GM12878 (cell line): ENCODE measurements at regions not wholly inside any gene's neighbourhood (a gene's known extent, or its start where the extent isn't known, plus 50 kb on each side); places are given as distances from the start of the nearest gene placed in this dataset.

Experiments
- ATAC-seq: fragments of 200-7000 bp; cut with Tn5 transposase; 3 replicates; pipeline ENCODE4 v1.9.1; 2020; ENCODE audit warnings: mild to moderate bottlenecking, moderate library complexity
- BruUV-seq: library from RNA; stranded (reverse); fragments of 400-500 nt; replicated peaks from 2 replicates; lab custom pipeline; 2021; lab: Mats Ljungman, UMichigan
- CTCF ChIA-PET: fragments of 300-600 bp; sonication (Branson Sonifier 250); formaldehyde crosslinking; extraction: SDS; loops from one replicate; lab custom pipeline; 2021; ENCODE audit warnings: inconsistent platforms; lab: Yijun Ruan, JAX
- POLR2A ChIA-PET: fragments of 350-600 bp; formaldehyde crosslinking; extraction: SDS; loops from one replicate; lab custom pipeline; 2021; ENCODE audit warnings: inconsistent platforms; lab: Charles Lee
- RAD21 ChIA-PET: fragments of 300-600 bp; sonication (Branson Sonifier 250); formaldehyde crosslinking; loops from one replicate; lab custom pipeline; 2023; ENCODE audit warnings: antibody characterized with exemption; ENCODE audit not compliant: unreplicated experiment; lab: Charles Lee
- SMC1A ChIA-PET: fragments of 300-600 bp; sonication (Branson Sonifier 250); formaldehyde crosslinking; loops from one replicate; lab custom pipeline; 2023; ENCODE audit not compliant: unreplicated experiment, uncharacterized antibody; lab: Charles Lee
- DNase-seq: peaks from one replicate; pipeline ENCODE4 v3.0.0-alpha.2; 2011; ENCODE audit warnings: low read depth, low spot score
- FAIRE-seq: peaks from 3 replicates; lab custom pipeline; 2011; peaks lifted over from hg19 to GRCh38; lab: Jason Lieb, UNC
- H2AFZ ChIP-seq: 2 replicates; pipeline ENCODE4 v1.6.0; 2011; ENCODE audit warnings: low read depth, low read length, control low read depth; ENCODE audit not compliant: control insufficient read depth
- H3K27ac ChIP-seq: 2 replicates; pipeline ENCODE4 v1.5.1; 2011; ENCODE audit warnings: control low read depth; ENCODE audit not compliant: control insufficient read depth, insufficient read depth
- H3K27me3 ChIP-seq, 2 experiments: replicated peaks in 1 of 2; 2 replicates each; pipeline versions ENCODE4 v1.6.0 to v1.6.1; 2011; ENCODE audit warnings: low read length in 1 of 2; ENCODE audit not compliant: control insufficient read depth in 2 of 2, insufficient read depth in 2 of 2
- H3K36me3 ChIP-seq, 2 experiments: 2 replicates each; pipeline ENCODE4 v1.5.1; 2011; ENCODE audit warnings: low read length in 1 of 2; ENCODE audit not compliant: control insufficient read depth in 2 of 2, insufficient read depth in 2 of 2
- H3K4me1 ChIP-seq: 2 replicates; pipeline ENCODE4 v1.6.1; 2011; ENCODE audit warnings: mild to moderate bottlenecking, low read length, moderate library complexity, mixed read lengths; ENCODE audit not compliant: control insufficient read depth, insufficient read depth
- H3K4me2 ChIP-seq: 2 replicates; pipeline ENCODE4 v1.6.0; 2011; ENCODE audit warnings: control low read depth; ENCODE audit not compliant: control insufficient read depth, insufficient read depth
- H3K4me3 ChIP-seq: fragments of 200-600 bp; sonication (generic); 2 replicates; pipeline ENCODE4 v1.5.1; 2016
- H3K79me2 ChIP-seq: 2 replicates; pipeline ENCODE4 v1.6.0; 2011; ENCODE audit warnings: low read length; ENCODE audit not compliant: control insufficient read depth, insufficient read depth
- H3K9ac ChIP-seq: 2 replicates; pipeline ENCODE4 v1.8.0; 2011; ENCODE audit warnings: low read length, control low read depth, mixed read lengths; ENCODE audit not compliant: control insufficient read depth, insufficient read depth
- H3K9me3 ChIP-seq: replicated peaks from 3 replicates; pipeline ENCODE4 v1.5.1; 2011; ENCODE audit warnings: mild to moderate bottlenecking, low read length; ENCODE audit not compliant: control insufficient read depth, insufficient read depth
- H4K20me1 ChIP-seq: 2 replicates; pipeline ENCODE4 v1.6.0; 2011; ENCODE audit not compliant: control insufficient read depth, insufficient read depth
- CHD4 ChIP-seq: fragments of 200-600 bp; sonication (generic); IDR thresholded peaks from 2 replicates; pipeline ENCODE4 v1.6.1; 2016; ENCODE audit warnings: mild to moderate bottlenecking
- EED ChIP-seq: sonication (generic); IDR thresholded peaks from 2 replicates; pipeline ENCODE4 v1.6.1; 2016; ENCODE audit warnings: antibody characterized with exemption, low read depth
- GATAD2B ChIP-seq: fragments of 450-650 bp; conservative IDR thresholded peaks from 2 replicates; pipeline ENCODE4 v1.6.1; 2017; ENCODE audit warnings: low read depth, mild to moderate bottlenecking, moderate library complexity
- JUND ChIP-seq: IDR thresholded peaks from 2 replicates; pipeline ENCODE4 v1.6.1; 2012; ENCODE audit warnings: low read depth, mild to moderate bottlenecking, low read length, improper control_type of control experiment, moderate library complexity
- LARP7 ChIP-seq: fragments of 450-650 bp; IDR thresholded peaks from 2 replicates; pipeline ENCODE4 v1.6.1; 2017; ENCODE audit warnings: mild to moderate bottlenecking
- MTA2 ChIP-seq: fragments of 450-650 bp; IDR thresholded peaks from 2 replicates; pipeline ENCODE4 v1.6.1; 2016; ENCODE audit warnings: low read depth, mild to moderate bottlenecking, moderate library complexity
- MTA3 ChIP-seq: IDR thresholded peaks from 2 replicates; pipeline ENCODE4 v1.6.1; 2012; ENCODE audit warnings: low read length, inconsistent platforms, borderline replicate concordance
- NFXL1 ChIP-seq: fragments of 450-650 bp; IDR thresholded peaks from 2 replicates; pipeline ENCODE4 v1.6.1; 2017; ENCODE audit warnings: antibody characterized with exemption, mild to moderate bottlenecking, borderline replicate concordance
- SP1 ChIP-seq: IDR thresholded peaks from one replicate; pipeline ENCODE4 v1.6.1; 2011; ENCODE audit warnings: low read depth, low read length
- SPI1 ChIP-seq: IDR thresholded peaks from 2 replicates; pipeline ENCODE4 v1.6.1; 2011; ENCODE audit warnings: low read depth, mild to moderate bottlenecking, low read length, moderate library complexity, borderline replicate concordance; ENCODE audit not compliant: insufficient read depth
- ZNF384 ChIP-seq: IDR thresholded peaks from 2 replicates; pipeline ENCODE4 v1.6.1; 2012; ENCODE audit warnings: low read depth, mild to moderate bottlenecking, low read length, improper control_type of control experiment, borderline replicate concordance
- ZZZ3 ChIP-seq: IDR thresholded peaks from 2 replicates; pipeline ENCODE4 v1.6.1; 2011; ENCODE audit warnings: low read depth; ENCODE audit not compliant: control insufficient read depth, insufficient read length
- WGBS: methylation state at CpG from one replicate; pipeline ENCODE4 v1.1.6; 2016; ENCODE audit warnings: low lambda C conversion rate; ENCODE audit not compliant: insufficient replicate concordance, insufficient coverage; ENCODE audit errors: missing lambda C conversion rate; 5-methylcytosine and 5-hydroxymethylcytosine counted together
- in situ Hi-C: fragments of 300-500 bp; cut with MboI; formaldehyde crosslinking; loops from 9 replicates; pipeline ENCODE4 v1.14.3; 2018; ENCODE audit warnings: mixed read lengths
- intact Hi-C: fragments of 100-400 bp; cut with micrococcal nuclease; formaldehyde crosslinking; loops from one replicate; pipeline ENCODE4 v1.14.2; 2022; ENCODE audit not compliant: unreplicated experiment
- TF ChIP-seq, protein P1 (sequence below), 3 experiments: IDR thresholded peaks in 2 of 3; conservative IDR thresholded peaks in 1 of 3; 2 replicates each; pipeline ENCODE4 v1.5.1; 2011; ENCODE audit warnings: low read depth in 3 of 3, low read length in 3 of 3, mild to moderate bottlenecking in 3 of 3, control low read depth in 2 of 3, moderate library complexity in 2 of 3, inconsistent platforms in 1 of 3, mixed read lengths in 1 of 3; ENCODE audit not compliant: control insufficient read depth in 2 of 3, insufficient read depth in 1 of 3; ENCODE audit errors: extremely low read depth in 1 of 3
- TF ChIP-seq, protein P2 (sequence below): fragments of 450-650 bp; IDR thresholded peaks from 2 replicates; pipeline ENCODE4 v1.6.1; 2017; ENCODE audit warnings: mild to moderate bottlenecking, low read depth, inconsistent platforms; ENCODE audit not compliant: poor library complexity, severe bottlenecking
- TF ChIP-seq, protein P3 (sequence below): fragments of 450-650 bp; IDR thresholded peaks from 2 replicates; pipeline ENCODE4 v1.6.1; 2018; ENCODE audit warnings: borderline replicate concordance, mild to moderate bottlenecking; ENCODE audit not compliant: partially characterized antibody

DNA sequence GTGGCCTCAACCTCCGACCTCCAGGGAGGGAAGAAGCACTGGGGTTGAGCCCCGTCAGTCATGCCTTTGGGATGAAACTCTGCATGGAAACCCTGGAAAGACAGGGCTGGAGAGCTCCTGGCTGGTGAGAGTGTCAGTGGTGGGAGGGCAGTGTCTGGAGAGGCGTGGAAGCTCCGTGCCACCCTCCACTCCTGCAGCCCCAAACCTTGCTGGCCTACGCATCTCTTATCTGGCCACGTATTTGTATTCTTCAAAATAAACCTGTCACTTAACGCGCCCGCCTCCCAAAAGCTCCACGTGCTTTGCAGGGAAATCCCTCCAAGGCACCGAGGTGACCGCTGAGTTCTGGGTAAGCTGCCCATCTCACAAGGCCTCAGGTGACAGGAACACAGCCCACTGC, 84.3 kb downstream of the TEX29 start:
- 0 out of 2 replicates have a peak, but pooled peaks cover 2% of the 10 kb centered on the region for H4K20me1 ChIP-seq
- no peaks in the 10 kb centered on the region; a peak in 1 of 4 replicates for H3K27me3 ChIP-seq
- no peak for TF ChIP-seq MTA2
- no peak for TF ChIP-seq EED
- no peak for TF ChIP-seq JUND
- no peak for TF ChIP-seq MTA3
- no peak for TF ChIP-seq GATAD2B
- TF ChIP-seq ZNF384 = no peak
- no peak for TF ChIP-seq SPI1
- TF ChIP-seq SP1 = no peak
- TF ChIP-seq, protein P1, sequence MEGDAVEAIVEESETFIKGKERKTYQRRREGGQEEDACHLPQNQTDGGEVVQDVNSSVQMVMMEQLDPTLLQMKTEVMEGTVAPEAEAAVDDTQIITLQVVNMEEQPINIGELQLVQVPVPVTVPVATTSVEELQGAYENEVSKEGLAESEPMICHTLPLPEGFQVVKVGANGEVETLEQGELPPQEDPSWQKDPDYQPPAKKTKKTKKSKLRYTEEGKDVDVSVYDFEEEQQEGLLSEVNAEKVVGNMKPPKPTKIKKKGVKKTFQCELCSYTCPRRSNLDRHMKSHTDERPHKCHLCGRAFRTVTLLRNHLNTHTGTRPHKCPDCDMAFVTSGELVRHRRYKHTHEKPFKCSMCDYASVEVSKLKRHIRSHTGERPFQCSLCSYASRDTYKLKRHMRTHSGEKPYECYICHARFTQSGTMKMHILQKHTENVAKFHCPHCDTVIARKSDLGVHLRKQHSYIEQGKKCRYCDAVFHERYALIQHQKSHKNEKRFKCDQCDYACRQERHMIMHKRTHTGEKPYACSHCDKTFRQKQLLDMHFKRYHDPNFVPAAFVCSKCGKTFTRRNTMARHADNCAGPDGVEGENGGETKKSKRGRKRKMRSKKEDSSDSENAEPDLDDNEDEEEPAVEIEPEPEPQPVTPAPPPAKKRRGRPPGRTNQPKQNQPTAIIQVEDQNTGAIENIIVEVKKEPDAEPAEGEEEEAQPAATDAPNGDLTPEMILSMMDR (IDR thresholded peaks at IDR 0.05 in 2 of 3, conservative IDR thresholded peaks at IDR 0.05 in 1 of 3; ENCODE audit: control insufficient read depth in 2 of 3, extremely low read depth in 1 of 3, insufficient read depth in 1 of 3, low read depth in 3 of 3, low read length in 3 of 3) = no peak
- no peak for TF ChIP-seq LARP7
- TF ChIP-seq, protein P2, sequence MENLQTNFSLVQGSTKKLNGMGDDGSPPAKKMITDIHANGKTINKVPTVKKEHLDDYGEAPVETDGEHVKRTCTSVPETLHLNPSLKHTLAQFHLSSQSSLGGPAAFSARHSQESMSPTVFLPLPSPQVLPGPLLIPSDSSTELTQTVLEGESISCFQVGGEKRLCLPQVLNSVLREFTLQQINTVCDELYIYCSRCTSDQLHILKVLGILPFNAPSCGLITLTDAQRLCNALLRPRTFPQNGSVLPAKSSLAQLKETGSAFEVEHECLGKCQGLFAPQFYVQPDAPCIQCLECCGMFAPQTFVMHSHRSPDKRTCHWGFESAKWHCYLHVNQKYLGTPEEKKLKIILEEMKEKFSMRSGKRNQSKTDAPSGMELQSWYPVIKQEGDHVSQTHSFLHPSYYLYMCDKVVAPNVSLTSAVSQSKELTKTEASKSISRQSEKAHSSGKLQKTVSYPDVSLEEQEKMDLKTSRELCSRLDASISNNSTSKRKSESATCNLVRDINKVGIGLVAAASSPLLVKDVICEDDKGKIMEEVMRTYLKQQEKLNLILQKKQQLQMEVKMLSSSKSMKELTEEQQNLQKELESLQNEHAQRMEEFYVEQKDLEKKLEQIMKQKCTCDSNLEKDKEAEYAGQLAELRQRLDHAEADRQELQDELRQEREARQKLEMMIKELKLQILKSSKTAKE = no peak
- TF ChIP-seq, protein P3, sequence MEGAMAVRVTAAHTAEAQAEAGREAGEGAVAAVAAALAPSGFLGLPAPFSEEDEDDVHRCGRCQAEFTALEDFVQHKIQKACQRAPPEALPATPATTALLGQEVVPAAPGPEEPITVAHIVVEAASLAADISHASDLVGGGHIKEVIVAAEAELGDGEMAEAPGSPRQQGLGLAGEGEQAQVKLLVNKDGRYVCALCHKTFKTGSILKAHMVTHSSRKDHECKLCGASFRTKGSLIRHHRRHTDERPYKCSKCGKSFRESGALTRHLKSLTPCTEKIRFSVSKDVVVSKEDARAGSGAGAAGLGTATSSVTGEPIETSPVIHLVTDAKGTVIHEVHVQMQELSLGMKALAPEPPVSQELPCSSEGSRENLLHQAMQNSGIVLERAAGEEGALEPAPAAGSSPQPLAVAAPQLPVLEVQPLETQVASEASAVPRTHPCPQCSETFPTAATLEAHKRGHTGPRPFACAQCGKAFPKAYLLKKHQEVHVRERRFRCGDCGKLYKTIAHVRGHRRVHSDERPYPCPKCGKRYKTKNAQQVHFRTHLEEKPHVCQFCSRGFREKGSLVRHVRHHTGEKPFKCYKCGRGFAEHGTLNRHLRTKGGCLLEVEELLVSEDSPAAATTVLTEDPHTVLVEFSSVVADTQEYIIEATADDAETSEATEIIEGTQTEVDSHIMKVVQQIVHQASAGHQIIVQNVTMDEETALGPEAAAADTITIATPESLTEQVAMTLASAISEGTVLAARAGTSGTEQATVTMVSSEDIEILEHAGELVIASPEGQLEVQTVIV = no peak
- TF ChIP-seq CHD4 = no peak
- no peak for TF ChIP-seq NFXL1
- no peak for TF ChIP-seq ZZZ3
- ChIA-PET RAD21 (interaction anchor here (2.5 kb wide), 1 partner anchor 337 kb away, joined by 10 read pairs; no protein-coding TSS in a partner anchor), SMC1A (interaction anchor here (0.7 kb wide), 1 partner anchor 399 kb away, joined by 3 read pairs; no protein-coding TSS in a partner anchor), POLR2A (no interaction called here), CTCF (interaction anchor here (3.3 kb wide), 1 partner anchor 337 kb away, joined by 26 read pairs; no protein-coding TSS in a partner anchor)
- H3K4me1 ChIP-seq = no peaks in the 10 kb centered on the region
- H3K9me3 ChIP-seq = no peaks in the 10 kb centered on the region
- H3K4me3 ChIP-seq = no peak overlapping the region
- in situ Hi-C loops (no loop called here), intact Hi-C loops (loop anchor here (5.0 kb wide), 1 partner anchor 337 kb away; no protein-coding TSS in a partner anchor)
- no peak for FAIRE-seq
- no peaks in the 10 kb centered on the region for H3K79me2 ChIP-seq
- no peaks in the 10 kb centered on the region for H3K36me3 ChIP-seq
- H2AFZ ChIP-seq = no peak overlapping the region
- BruUV-seq = no TSS peak
- DNase-seq = no peak
- no peak overlapping the region for H3K27ac ChIP-seq
- no peak for ATAC-seq
- WGBS = 49% methylated on average over 12 of the region's 12 CpGs
- H3K4me2 ChIP-seq = no peak overlapping the region
- no peak overlapping the region for H3K9ac ChIP-seq
